ENCODE measurements at regions not wholly inside any gene's neighbourhood (a gene's known extent, or its start where the extent isn't known, plus 50 kb on each side); places are given as distances from the start of the nearest gene placed in this dataset.
"Not testable (repeated sequence)": the region's sequence is repeated elsewhere in the genome, so short reads cannot be mapped to it uniquely, and the experiment has no call there.

- no peak for TF ChIP-seq CTCF (IDR thresholded peaks at IDR 0.05; ENCODE audit: insufficient read depth, missing control alignments)
- no peak for DNase-seq (ENCODE audit: insufficient read length, low spot score)
- no peak for FAIRE-seq
Measured at GRCh38 chr4:95949808-95950207, 109.9 kb downstream of the PDHA2 start.

- DNase-seq (ENCODE audit: insufficient read length, low spot score); FAIRE-seq: not testable (repeated sequence)
Measured at GRCh38 chr4:95952538-95952937, 112.6 kb downstream of the PDHA2 start.

- no peak for DNase-seq (ENCODE audit: insufficient read length, low spot score)
- TF ChIP-seq CTCF (IDR thresholded peaks at IDR 0.05; ENCODE audit: insufficient read depth, missing control alignments) = no peak
- FAIRE-seq = no peak
Measured at GRCh38 chr4:95956094-95956493, 116.2 kb downstream of the PDHA2 start.

DNA sequence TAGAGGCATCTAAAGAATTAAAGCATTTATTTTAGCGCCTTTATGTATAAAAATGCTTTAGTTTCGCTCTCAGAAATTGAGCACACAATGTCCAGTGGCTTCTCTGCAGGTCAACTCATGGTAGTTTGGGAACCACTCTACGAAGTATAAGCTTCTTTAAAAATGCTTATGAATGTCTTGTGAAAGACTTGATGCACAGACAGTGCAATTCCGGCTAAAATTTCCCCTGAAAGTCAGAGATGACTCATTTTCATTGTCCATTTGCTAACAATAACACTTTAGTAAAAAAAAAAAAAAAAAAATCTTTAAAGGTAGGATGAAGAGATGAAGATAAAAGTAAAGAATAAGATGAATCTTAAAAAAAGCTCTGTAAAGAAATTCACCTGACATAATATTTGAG lies 117.2 kb downstream of the PDHA2 start:
- DNase-seq (ENCODE audit: insufficient read length, low spot score) (no peak), FAIRE-seq (no peak)
- TF ChIP-seq CTCF (IDR thresholded peaks at IDR 0.05; ENCODE audit: insufficient read depth, missing control alignments) = no peak

GRCh38 chr4:95957759-95958158 lies 117.9 kb downstream of the PDHA2 start:
- FAIRE-seq = no peak
- TF ChIP-seq CTCF (IDR thresholded peaks at IDR 0.05; ENCODE audit: insufficient read depth, missing control alignments) = no peak
- no peak for DNase-seq (ENCODE audit: insufficient read length, low spot score)

DNA sequence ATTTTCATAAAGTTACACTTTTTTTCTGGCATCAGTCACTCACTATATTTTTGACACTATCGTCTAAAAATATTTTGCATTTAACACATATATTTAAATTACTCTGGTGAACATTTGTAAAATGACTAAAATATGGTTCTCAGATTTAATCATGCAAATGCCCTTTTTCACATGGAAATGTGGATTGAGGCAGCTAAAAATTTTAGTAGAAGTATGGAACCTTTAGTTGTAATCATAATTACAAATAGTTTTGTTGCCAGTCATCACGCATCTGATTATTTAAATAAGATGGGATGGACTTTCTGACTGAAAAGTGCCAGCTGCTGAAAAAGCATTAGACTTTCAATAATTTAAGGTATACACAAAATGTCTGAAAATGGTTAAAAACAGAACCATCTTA lies 119.3 kb downstream of the PDHA2 start:
- FAIRE-seq = no peak
- DNase-seq (ENCODE audit: insufficient read length, low spot score) = no peak
- TF ChIP-seq CTCF (IDR thresholded peaks at IDR 0.05; ENCODE audit: insufficient read depth, missing control alignments) = no peak

GRCh38 chr4:95959633-95960032 lies 119.7 kb downstream of the PDHA2 start:
- FAIRE-seq (no peak), DNase-seq (ENCODE audit: insufficient read length, low spot score) (no peak)
- TF ChIP-seq CTCF (IDR thresholded peaks at IDR 0.05; ENCODE audit: insufficient read depth, missing control alignments) = no peak

- DNase-seq (ENCODE audit: insufficient read length, low spot score) = no peak
- no peak for FAIRE-seq
- no peak for TF ChIP-seq CTCF (IDR thresholded peaks at IDR 0.05; ENCODE audit: insufficient read depth, missing control alignments)
Measured at GRCh38 chr4:95963456-95963855, 123.6 kb downstream of the PDHA2 start.
